GM13976 (cell line): ENCODE measurements at regions not wholly inside any gene's neighbourhood (a gene's known extent, or its start where the extent isn't known, plus 50 kb on each side); places are given as distances from the start of the nearest gene placed in this dataset.

Experiments used
- DNase-seq: peaks from one replicate; pipeline ENCODE4 v3.0.0; 2012; ENCODE audit warnings: low spot score
- in situ Hi-C: fragments of 300-500 bp; cut with MboI; formaldehyde crosslinking; loops from one replicate; pipeline ENCODE4 v1.12.0; 2022; ENCODE audit warnings: low sequenced_read_pairs, mixed read lengths, inconsistent platforms; ENCODE audit not compliant: unreplicated experiment
- TF ChIP-seq, protein P1 (sequence below): IDR thresholded peaks from 2 replicates; pipeline ENCODE4 v1.5.1; 2012; ENCODE audit warnings: borderline replicate concordance, mild to moderate bottlenecking; ENCODE audit not compliant: insufficient read depth; ENCODE audit errors: extremely low read depth, missing control alignments, control extremely low read depth

GRCh38 chr3:116905794-116906193, 196.2 kb downstream of the TUSC7 start:
- DNase-seq = no peak
- TF ChIP-seq, protein P1, sequence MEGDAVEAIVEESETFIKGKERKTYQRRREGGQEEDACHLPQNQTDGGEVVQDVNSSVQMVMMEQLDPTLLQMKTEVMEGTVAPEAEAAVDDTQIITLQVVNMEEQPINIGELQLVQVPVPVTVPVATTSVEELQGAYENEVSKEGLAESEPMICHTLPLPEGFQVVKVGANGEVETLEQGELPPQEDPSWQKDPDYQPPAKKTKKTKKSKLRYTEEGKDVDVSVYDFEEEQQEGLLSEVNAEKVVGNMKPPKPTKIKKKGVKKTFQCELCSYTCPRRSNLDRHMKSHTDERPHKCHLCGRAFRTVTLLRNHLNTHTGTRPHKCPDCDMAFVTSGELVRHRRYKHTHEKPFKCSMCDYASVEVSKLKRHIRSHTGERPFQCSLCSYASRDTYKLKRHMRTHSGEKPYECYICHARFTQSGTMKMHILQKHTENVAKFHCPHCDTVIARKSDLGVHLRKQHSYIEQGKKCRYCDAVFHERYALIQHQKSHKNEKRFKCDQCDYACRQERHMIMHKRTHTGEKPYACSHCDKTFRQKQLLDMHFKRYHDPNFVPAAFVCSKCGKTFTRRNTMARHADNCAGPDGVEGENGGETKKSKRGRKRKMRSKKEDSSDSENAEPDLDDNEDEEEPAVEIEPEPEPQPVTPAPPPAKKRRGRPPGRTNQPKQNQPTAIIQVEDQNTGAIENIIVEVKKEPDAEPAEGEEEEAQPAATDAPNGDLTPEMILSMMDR = no peak
- in situ Hi-C loops = no loop called here

DNA sequence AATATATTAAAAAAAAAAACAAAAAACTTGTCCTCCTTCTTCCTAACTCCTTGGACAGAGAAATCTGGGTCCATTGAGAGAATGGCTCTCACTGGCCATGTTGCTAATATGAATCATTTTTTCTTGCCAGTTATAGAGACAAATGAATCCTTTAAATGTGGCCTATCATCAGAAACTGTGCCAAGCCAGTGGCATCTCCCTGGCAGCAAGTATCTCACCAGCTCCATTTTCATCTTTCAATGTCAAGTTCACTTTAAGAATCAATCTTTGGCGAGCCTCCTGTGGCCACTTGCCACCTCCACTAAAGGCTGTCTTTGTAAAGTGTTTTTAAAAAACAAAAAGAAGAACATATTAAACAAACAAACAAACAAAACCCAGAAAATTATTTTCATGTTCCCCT, 202.5 kb downstream of the TUSC7 start:
- no peak for DNase-seq
- TF ChIP-seq, protein P1 = no peak
- in situ Hi-C loops = no loop called here

GRCh38 chr3:116914004-116914403, 204.4 kb downstream of the TUSC7 start:
- no peak for DNase-seq
- TF ChIP-seq, protein P1 = no peak
- in situ Hi-C loops = no loop called here

DNA sequence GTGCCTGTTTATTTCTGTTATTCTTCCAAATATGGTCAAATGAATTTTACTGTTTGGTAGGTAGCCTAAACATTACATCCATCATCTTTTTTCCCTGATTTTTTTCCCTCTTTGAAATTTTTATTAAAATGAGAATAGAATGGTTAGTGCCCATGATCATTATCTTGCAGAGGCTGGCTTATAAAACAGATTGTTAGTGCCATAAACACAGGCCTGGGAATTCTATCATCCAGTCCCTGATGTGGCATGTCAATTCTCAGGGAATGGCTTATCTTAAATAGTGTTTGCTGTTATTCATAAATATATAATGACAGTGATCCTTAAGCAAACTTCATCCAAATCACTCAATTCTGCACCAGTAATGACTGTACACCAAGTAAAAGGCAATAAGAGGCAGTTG, 207.3 kb downstream of the TUSC7 start:
- no peak for DNase-seq
- TF ChIP-seq, protein P1 = no peak
- in situ Hi-C loops = no loop called here

GRCh38 chr3:116920826-116921610, 211.4 kb downstream of the TUSC7 start:
- DNase-seq = no peak
- in situ Hi-C loops = no loop called here
- TF ChIP-seq, protein P1 = no peak

DNA sequence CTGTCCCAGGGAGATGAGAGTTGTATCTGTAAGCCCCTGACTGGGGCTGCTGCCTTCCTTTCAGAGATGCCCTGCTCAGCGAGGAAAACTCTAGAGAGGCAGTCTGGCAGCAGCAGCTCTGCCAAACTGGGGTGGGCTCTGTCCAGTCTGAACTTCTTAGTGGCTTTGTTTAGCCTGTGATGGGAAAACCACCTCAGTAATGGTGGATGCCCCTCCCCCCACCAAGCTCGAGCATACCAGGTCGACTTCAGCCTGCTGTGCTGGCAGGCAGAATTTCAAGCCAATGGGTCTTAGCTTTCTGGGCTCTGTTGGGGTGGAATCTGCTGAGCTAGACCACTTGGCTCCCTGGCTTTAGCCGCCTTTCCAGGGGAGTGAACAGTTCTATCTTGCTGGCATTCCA, 218.3 kb downstream of the TUSC7 start:
- TF ChIP-seq, protein P1 = no peak
- no peak for DNase-seq
- in situ Hi-C loops = no loop called here
